GM21423 (cell line): ENCODE measurements at regions not wholly inside any gene's neighbourhood (a gene's known extent, or its start where the extent isn't known, plus 50 kb on each side); places are given as distances from the start of the nearest gene placed in this dataset.

ENCODE experiments used
- ATAC-seq: cut with Tn5 transposase; IDR thresholded peaks from one replicate; pipeline ENCODE4 v1.9.1; 2021; ENCODE audit warnings: mild to moderate bottlenecking, moderate library complexity; ENCODE audit not compliant: unreplicated experiment

DNA sequence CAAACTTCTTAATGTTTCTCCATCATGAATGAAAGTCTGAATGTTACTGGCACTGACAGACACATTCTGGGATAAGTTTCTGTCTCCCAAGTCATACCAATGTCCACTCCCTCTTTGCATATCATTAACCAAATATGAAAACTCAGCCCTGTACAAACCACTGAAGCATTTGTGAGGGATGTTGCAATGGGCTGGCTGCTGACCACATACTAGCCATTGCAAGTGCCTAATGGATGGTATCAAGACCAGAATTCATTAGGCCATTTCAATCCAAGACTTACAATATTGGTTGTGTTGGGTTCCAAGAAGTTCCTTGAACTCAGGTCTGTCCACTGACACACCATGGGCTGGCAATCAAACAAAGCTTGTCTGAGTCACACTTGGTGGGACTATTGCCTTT is 73.8 kb downstream of the CBLN2 start:
- no peak for ATAC-seq

DNA sequence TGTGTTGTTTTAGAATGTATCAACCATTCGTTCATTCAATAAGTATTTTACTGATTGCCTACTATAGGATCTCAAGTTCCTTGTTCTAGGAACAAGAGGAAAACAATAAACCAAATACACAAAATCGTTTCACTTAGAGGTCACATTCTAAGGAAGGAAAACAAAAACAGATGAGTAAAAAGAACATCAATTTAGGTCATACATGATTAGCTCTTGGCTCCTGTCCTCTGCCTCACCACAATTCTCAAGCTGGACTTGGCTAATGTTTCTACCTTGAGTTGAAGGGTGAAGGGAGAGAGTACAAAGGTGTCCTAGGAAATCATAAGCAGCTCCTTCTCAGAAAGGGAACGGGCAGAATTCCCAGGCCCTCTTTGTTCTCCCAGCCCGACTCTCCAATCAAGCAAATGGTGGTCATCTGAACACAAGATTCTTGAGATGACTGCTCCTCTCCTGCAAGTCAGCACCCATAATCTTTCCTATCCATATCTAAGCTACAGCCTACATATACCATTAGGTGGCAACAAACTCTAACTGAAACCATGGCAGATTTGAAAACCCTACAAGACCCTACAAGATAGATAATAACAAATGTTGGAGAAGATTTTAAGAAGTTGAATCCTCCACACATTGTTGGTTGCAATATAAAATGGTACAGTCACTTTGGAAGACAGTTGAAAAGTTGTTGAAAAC is 76.0 kb downstream of the CBLN2 start:
- no peak for ATAC-seq

DNA sequence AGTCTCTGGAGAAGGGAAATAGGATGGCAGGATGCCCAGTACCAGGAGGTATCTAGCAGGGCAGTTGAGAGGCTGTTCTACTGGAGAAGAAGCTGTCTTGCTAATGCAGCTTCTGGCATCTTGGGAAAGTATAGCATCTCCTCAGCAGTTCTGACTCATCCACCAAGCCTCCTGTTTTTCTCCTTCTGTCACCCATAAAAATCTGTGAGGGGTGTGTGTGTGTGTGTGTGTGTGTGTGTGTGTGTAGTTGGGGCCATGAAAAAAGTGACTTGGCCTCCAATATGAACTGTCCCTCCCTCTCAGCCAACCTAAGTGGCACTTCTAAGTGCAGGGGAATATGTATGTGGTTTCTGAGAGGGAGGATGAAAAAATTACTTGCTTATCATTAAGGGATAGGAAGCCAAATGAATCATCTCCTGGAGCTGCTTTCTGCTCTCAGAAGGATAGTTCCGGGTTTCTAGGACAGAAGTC is 83.9 kb downstream of the CBLN2 start:
- ATAC-seq, result no peak

DNA sequence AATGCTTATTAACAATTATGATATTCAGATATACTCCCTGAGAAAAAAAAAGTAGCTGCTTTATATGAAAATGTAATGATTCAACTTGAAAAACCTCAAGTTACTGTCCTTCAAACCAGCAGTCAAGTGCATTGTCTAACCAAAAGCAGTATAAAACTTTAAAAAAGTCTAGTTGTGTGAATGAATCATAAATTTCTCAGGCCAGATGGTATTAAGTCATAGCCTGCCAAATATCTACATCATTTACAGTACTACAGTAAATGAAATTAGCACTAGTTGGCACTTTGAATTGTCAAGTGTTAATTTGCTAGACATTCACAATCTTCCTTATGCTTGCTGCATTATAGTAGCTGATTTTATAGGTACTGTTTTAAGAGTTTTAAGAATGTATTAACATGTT is 85.9 kb downstream of the CBLN2 start:
- ATAC-seq, result no peak

DNA sequence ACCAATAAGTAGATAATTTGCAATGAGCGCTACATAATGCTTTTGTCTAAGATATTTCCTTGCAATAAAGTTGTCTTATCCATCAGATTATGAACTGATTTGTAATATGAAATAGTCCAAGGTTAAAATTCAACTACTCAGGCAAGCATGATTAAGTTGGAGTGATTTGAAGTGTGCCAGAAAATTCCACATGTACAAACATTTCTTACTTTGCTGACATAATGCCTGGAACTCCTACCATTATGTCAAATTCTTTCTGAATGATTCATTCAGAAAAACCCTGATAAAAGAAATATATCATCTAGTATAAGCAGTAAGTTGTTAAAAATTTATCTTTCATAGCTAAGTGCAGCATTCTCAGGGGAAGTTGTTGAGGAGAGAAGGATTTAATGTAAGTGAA is 87.3 kb downstream of the CBLN2 start:
- ATAC-seq, result no peak

DNA sequence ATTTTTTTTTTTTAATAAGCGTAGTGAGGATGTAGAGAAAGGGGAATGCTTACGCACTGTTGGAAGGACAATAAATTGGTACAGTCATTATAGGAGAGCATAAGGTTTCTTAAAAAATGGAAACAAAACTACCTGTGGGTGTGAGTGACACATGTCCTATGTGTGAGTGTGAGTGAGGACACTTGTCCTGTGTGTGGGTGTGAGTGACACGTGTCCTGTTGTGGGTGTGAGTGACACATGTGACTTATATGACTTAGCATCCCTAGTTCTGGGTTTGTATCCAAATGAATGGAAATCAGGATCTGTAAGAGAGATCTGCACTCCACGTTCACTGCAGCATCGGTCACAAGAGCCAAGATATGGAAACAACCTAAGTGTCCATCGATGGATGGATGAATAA is 91.8 kb downstream of the CBLN2 start:
- no peak for ATAC-seq

DNA sequence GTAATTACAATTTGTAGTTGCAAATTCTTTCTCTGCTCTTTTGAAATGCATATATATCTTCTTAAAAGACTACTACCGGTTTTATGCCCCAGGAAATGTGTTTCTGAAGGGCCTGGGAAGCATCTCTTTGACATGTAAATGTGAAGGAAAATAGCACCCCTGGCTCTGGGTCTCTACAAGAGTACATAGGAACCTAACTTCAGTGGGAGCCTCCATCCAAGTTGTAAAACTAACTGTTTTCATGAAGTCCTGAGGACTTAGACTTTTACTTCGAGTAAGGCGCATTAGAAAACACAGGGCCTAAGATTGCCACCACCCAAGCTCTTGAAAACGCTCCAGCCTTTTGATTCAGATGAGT is 99.4 kb downstream of the CBLN2 start:
- ATAC-seq, result no peak

DNA sequence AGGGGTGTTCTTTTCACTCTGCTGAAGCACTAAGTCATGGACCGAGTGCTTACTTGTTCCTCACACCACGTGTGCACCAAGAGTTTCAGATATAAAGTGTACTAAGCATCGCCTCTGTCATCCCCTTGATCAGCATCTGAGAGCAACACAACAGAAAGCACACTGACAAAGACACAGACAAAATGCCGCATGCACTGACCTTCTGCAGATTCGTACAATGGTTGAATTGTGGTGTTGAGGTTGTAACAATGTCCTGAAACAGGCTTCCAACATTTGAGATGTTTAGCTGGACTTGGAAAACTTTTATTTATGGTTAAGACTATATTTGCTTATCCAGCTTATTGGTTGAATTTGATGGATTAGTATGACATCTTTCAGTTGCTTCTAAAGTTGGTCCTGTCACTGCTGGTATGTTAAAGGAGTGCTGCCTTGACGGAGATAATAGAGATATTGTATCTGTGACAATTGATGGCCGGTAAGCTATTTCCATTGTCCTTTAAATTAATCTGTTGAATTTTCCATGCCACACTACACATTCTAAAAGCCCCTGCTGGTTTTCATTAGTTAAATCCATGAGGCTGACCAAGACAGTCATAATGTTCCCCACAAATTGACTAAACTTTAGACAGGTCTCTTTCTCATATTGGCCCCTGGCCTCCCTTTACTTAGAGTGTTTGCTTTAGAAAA is 99.9 kb downstream of the CBLN2 start:
- ATAC-seq, result no peak

DNA sequence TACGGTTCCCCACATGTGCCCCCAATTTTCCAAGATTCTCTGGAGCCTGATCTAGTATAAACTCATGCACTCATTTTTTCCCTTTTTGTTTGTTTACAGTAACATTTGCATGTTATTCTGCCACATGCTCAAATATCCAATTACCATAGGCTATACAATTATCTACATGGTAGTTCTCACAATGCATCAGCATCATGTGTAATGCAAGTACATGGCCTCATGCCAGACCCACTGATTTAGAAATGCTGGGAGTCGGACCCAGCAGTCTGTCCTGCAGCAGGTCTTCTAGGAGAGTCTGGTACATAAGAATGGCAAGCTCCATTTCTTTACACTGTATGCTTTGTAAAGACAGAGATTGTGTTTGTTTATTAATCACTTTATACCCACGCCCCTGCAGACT is 107.7 kb downstream of the CBLN2 start:
- no peak for ATAC-seq

DNA sequence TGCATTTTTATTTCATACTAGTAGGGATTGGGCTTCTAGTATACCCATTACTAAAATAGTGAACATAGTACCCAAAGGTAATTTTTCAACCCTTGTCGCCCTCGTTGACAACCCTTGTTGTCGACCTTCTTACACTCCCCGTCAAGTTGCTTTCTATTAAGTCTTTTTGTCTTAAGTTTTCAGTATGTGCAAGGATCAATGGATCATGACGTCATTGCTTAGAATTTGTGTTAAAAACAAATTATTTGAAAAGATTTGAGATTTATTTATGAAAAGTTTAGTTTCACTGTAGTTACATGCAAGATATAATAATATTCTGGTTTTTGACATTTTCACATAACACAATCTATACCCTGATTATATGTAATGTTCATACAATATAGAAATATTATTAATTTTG is 110.4 kb downstream of the CBLN2 start:
- no peak for ATAC-seq

DNA sequence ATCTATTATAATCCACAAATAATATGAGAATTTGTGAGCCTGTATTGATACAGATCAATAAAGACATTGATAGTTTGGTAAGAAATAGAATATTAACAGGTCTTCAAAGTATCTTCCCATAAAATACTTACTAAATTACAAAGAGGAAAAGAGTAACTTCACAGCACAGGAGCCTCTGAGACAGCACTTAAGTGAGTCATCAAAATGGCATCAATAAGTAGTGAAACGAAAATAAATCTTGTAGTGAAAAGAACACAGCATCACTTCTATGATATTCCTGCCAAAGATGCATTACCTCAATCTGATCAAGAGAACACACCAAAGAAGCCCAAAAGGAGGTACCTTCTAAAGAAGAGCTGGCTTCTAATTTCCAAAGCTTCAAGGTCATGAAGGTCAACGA is 116.4 kb downstream of the CBLN2 start:
- no peak for ATAC-seq

DNA sequence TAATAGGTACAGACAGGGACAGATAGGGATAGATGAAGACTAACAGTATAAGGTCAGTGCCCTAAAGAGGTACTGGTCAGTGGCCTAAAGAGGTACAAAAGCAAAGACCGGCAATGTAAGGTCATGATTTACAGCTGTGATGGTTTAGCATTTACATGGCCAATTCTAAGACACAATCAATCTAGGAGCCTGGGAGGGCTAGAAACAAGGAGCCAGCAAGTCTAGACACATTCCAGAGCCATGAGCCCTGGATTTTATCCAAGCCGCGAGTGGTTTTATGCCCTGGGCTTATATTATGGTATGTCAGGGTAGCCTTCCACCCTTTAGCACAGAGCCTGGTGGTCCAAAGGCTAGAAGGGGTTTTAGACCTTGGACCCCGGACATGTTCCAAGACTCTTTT is 124.2 kb downstream of the CBLN2 start:
- no peak for ATAC-seq

DNA sequence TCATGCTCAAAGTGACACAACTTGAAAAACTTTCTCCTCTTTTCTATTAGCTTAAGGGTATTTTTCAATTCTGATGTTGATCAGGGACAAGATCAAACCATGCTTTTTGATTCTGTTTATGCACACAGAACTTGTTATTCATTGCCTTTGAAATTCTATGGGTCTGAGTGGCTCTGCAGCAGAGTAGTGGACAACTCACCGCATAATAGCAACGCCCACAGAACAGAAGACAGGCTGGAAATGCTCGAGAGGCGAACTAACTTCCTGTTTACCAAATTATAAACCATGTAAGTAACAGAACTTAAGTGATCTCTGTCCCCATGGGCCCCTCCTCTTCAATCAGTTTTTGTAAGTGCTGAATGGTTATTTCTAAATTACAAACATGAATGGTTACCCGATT is 131.2 kb downstream of the CBLN2 start:
- ATAC-seq, result no peak

DNA sequence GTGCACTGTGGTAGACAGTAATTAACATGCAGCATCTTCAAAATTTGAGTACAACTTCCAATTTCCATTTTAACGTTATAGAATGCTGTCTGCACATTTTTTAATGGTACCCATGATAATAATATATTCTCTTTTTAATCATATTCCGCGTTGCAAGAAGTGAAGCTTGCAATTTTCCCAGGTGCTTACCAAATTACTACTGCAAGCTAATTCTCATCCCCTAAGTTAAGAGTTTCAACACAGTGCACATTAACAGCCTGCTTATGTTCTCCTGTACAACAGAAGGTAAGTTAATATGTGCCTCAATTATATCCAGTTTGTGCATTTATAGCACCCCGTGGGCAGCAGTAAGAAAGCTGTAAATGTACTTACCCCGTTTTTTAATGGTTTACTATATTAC is 132.9 kb downstream of the CBLN2 start:
- ATAC-seq, result no peak

DNA sequence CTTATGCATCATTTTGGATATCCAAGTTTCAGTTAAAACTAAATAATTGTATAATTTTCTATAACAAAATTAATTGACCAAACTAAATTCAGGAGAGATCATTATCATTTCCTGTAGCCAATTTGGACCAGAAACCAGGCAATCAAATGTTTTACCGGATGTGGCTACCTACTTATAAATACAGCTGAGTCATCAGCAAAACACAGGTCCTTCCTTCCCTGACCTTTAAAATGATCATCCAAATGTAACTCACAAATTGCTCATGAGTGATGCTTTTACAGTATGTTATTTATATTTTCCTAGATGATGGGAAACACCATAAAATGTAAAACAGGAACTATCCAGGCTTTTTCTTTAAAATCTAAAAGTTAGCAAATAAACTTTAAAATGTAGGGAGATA is 133.7 kb downstream of the CBLN2 start:
- no peak for ATAC-seq

DNA sequence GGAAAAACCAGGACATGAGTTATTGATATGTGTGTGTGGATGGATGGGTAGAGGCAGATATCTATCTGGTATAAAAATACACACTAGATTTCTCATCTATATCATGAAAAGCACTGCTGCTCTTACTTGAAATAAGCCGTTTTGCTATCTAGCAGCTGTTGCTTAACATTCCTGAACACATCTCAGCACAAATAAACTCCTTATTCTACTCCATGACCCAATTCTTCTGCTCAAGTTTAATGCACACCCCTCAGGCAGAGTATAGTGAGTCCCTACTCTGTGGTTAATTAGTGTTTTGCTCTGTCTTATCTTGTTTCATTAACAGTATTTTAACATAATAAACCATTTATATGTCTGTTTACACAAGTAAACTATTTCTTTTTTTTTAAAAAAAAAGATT is 134.2 kb downstream of the CBLN2 start:
- ATAC-seq, result no peak

DNA sequence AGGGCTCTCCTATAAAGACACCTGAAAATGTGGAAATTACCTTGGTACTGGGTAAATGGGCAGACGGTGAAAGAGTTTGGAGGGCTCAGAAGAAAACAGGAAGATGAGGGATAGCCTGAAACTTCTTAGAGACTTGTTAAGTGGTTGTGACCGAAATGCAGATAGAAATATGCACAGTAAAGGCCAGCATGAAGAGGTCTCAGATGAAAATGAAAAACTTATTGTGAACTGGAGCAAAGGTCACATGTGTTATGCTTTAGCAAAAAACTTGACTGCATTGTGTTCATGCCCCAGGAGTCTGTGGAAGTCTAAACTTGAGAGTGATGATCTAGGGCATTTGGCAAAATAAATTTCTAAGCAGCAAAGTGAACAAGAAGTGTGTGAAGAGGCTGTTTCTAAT is 137.1 kb downstream of the CBLN2 start:
- no peak for ATAC-seq

DNA sequence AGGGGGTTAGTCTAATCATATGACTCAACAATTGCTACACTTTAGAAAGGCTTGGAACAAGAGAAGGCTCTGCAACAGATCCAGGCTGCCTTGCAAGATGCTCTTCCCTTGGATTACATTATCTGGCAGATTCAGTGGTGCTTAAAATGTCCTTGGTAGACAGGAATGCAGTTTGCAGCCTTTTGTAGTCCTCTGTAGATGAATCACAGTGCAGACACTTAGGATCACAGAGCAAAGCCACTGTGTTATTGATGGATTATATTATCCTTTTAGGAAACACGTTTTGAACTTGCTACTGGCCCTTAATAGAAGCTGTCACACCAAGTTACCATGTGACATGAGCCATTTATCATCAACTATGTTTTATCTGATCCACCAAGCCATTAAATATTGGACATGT is 152.2 kb downstream of the CBLN2 start:
- no peak for ATAC-seq

DNA sequence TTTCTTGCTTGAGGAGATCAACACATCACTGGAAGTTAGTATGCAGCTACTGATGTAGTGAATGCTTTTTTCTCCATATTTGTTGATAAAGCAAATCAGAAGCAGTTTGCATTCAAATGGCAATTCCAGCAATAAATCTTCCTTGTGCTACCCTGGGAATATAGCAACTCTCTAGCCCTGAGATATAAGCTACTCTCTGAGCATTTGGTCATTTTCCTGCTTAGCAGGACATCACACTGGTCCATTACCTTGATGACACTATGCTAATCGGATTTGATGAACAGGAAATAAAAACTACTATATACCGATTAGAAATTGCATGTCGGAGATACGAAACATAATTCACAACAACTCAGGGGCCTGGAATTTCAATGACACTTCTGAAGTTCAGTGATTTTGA is 152.7 kb downstream of the CBLN2 start:
- no peak for ATAC-seq

DNA sequence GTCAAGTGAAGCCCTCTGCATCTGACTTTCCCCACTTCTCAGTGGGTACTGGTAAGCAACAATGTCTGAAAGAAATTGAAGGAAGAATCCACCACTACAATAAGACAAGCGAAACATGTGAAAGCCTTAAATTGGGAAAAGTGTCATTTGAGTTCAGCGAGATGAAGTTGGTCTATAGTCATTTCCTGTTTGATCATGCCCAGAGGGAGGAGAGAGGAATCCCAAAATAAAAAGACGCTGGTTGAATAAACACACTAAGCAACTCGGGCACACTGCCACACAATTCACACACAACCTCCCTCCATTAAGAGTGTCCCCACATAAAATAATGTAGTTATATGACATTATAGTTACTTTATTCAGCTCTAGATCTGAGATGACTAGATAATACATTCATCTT is 166.1 kb downstream of the CBLN2 start:
- no peak for ATAC-seq

DNA sequence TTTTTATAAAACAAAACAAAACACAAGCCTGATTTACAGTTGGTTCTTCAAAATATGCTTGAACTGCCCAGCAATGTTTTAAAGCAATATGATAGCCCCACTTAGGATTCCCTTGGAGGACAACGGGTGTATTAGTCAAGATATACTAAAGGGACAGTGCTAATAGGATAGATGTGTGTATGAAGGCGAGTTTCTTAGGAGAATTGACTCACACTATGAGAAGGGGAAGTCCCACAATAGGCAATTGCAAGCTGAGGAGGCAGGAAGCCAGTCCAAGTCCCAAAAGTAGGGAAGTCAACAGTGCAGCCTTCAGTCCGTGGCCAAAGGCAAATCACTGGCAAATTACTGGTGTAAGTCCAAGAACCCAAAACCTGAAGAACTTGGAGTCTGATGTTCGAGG is 167.9 kb downstream of the CBLN2 start:
- no peak for ATAC-seq

DNA sequence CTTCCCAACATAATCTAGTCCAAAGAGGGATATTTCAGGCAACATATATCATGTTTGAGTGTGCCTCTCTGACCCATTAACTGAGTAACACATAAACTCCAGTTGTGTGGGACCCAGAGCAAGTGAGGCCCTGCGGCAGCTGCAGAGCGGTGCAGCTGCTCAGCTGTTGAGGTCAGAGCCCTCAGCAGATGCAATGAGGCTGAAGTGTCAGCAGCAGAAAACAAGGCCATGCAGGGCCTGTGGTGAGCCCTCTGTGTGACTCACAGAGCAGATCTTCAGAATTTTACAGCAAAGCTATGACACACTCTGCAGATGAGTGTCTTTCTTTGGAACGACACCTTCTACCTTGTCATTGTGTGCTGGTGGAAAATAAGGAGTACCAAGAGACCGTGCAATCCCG is 168.5 kb downstream of the CBLN2 start:
- no peak for ATAC-seq

DNA sequence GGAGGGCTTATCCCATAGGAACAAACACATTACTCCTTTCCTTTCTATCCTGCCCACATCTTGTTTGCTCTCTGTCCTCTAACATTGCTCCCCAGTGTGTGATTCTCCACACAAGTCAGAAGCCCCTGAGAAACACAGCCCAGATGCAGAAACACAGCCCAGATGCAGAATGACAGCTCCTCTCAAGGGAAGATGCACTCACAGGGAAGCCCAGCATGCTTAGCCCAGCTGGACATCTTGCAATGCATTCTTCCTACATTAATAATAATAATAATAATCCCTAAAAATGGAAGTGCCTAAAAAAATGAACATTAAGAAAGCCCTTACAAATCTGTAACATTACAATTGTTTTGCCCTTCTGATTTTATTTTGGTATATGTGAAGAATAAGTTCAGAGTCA is 172.1 kb downstream of the CBLN2 start:
- ATAC-seq, result no peak
